ES-I3 (cell line): ENCODE measurements at regions not wholly inside any gene's neighbourhood (a gene's known extent, or its start where the extent isn't known, plus 50 kb on each side); places are given as distances from the start of the nearest gene placed in this dataset.

Experiments
- H3K36me3 ChIP-seq: 2 replicates; pipeline ENCODE4 v1.6.1; 2013; ENCODE audit warnings: mild to moderate bottlenecking, low read length, control low read depth, moderate library complexity; ENCODE audit not compliant: insufficient read depth
- H3K4me1 ChIP-seq: 2 replicates; pipeline ENCODE4 v1.6.1; 2013; ENCODE audit warnings: mild to moderate bottlenecking, control low read depth, low read length; ENCODE audit not compliant: insufficient read depth
- H3K9ac ChIP-seq: 2 replicates; pipeline ENCODE4 v1.6.1; 2013; ENCODE audit warnings: low read depth, mild to moderate bottlenecking, low read length, moderate library complexity
- H3K9me3 ChIP-seq: 2 replicates; pipeline ENCODE4 v1.6.1; 2013; ENCODE audit warnings: mild to moderate bottlenecking, low read length, moderate library complexity; ENCODE audit not compliant: control insufficient read depth, insufficient read depth

- no peaks in the 10 kb centered on the region for H3K4me1 ChIP-seq
- no peak overlapping the region for H3K9ac ChIP-seq
- H3K9me3 ChIP-seq: peaks cover 5% of the 10 kb centered on the region; the same call in 1 of the 2 replicates
- no peaks in the 10 kb centered on the region for H3K36me3 ChIP-seq
Observed at GRCh38 chr10:128325788-128326187, 199.6 kb upstream of the MKI67 start.

GRCh38 chr10:128326251-128326650 lies 200.0 kb upstream of the MKI67 start:
- Histone ChIP-seq H3K9me3 (peaks cover 5% of the 10 kb centered on the region; the same call in 1 of the 2 replicates), H3K4me1 (no peaks in the 10 kb centered on the region), H3K36me3 (no peaks in the 10 kb centered on the region), H3K9ac (no peak overlapping the region)

- Histone ChIP-seq H3K9me3 (peaks cover 5% of the 10 kb centered on the region; the same call in 1 of the 2 replicates), H3K4me1 (no peaks in the 10 kb centered on the region), H3K36me3 (no peaks in the 10 kb centered on the region), H3K9ac (no peak overlapping the region)
Observed at GRCh38 chr10:128326851-128327250, 200.6 kb upstream of the MKI67 start.

- no peaks in the 10 kb centered on the region for H3K9me3 ChIP-seq
- H3K9ac ChIP-seq: no peak overlapping the region
- H3K36me3 ChIP-seq: no peaks in the 10 kb centered on the region
- H3K4me1 ChIP-seq: no peaks in the 10 kb centered on the region
Observed at GRCh38 chr10:128336401-128336800, 210.2 kb upstream of the MKI67 start.

- Histone ChIP-seq H3K9me3 (no peaks in the 10 kb centered on the region), H3K9ac (no peak overlapping the region), H3K36me3 (no peaks in the 10 kb centered on the region), H3K4me1 (no peaks in the 10 kb centered on the region)
Observed at GRCh38 chr10:128337860-128338378, 211.7 kb upstream of the MKI67 start.

- Histone ChIP-seq H3K36me3 (no peaks in the 10 kb centered on the region), H3K9me3 (no peaks in the 10 kb centered on the region), H3K4me1 (no peaks in the 10 kb centered on the region), H3K9ac (no peak overlapping the region)
Observed at GRCh38 chr10:128338951-128339350, 212.7 kb upstream of the MKI67 start.

- no peaks in the 10 kb centered on the region for H3K36me3 ChIP-seq
- H3K9me3 ChIP-seq: no peaks in the 10 kb centered on the region
- no peak overlapping the region for H3K9ac ChIP-seq
- H3K4me1 ChIP-seq: no peaks in the 10 kb centered on the region
Observed at GRCh38 chr10:128339753-128340152, 213.5 kb upstream of the MKI67 start.

GRCh38 chr10:128345353-128345752 lies 219.1 kb upstream of the MKI67 start:
- H3K36me3 ChIP-seq: no peaks in the 10 kb centered on the region
- H3K9ac ChIP-seq: no peak overlapping the region
- H3K4me1 ChIP-seq: no peaks in the 10 kb centered on the region
- no peaks in the 10 kb centered on the region for H3K9me3 ChIP-seq

- Histone ChIP-seq H3K4me1 (no peaks in the 10 kb centered on the region), H3K9me3 (no peaks in the 10 kb centered on the region), H3K36me3 (no peaks in the 10 kb centered on the region), H3K9ac (no peak overlapping the region)
Observed at GRCh38 chr10:128360783-128361182, 234.6 kb upstream of the MKI67 start.

- Histone ChIP-seq H3K4me1 (no peaks in the 10 kb centered on the region), H3K36me3 (no peaks in the 10 kb centered on the region), H3K9ac (no peak overlapping the region), H3K9me3 (no peaks in the 10 kb centered on the region)
Observed at GRCh38 chr10:128361487-128361886, 235.3 kb upstream of the MKI67 start.

- no peaks in the 10 kb centered on the region for H3K36me3 ChIP-seq
- H3K9ac ChIP-seq: no peak overlapping the region
- H3K9me3 ChIP-seq: no peaks in the 10 kb centered on the region
- no peaks in the 10 kb centered on the region for H3K4me1 ChIP-seq
Observed at GRCh38 chr10:128362514-128362913, 236.3 kb upstream of the MKI67 start.

GRCh38 chr10:128364631-128365030 lies 238.4 kb upstream of the MKI67 start:
- no peak overlapping the region for H3K9ac ChIP-seq
- H3K36me3 ChIP-seq: no peaks in the 10 kb centered on the region
- H3K9me3 ChIP-seq: no peaks in the 10 kb centered on the region
- H3K4me1 ChIP-seq: no peaks in the 10 kb centered on the region

GRCh38 chr10:128365156-128365725 lies 239.0 kb upstream of the MKI67 start:
- no peaks in the 10 kb centered on the region for H3K9me3 ChIP-seq
- no peak overlapping the region for H3K9ac ChIP-seq

GRCh38 chr10:128367807-128368206 lies 241.6 kb upstream of the MKI67 start:
- Histone ChIP-seq H3K9ac (no peak overlapping the region), H3K9me3 (no peaks in the 10 kb centered on the region), H3K36me3 (no peaks in the 10 kb centered on the region), H3K4me1 (no peaks in the 10 kb centered on the region)

More at GRCh38 chr10:128365156-128365725, 239.0 kb upstream of the MKI67 start:
- no peaks in the 10 kb centered on the region for H3K4me1 ChIP-seq
- H3K36me3 ChIP-seq: no peaks in the 10 kb centered on the region

GRCh38 chr10:128369101-128369650 lies 243.0 kb upstream of the MKI67 start:
- no peaks in the 10 kb centered on the region for H3K36me3 ChIP-seq
- no peaks in the 10 kb centered on the region for H3K4me1 ChIP-seq
- no peaks in the 10 kb centered on the region for H3K9me3 ChIP-seq

More at GRCh38 chr10:128369101-128369650, 243.0 kb upstream of the MKI67 start:
- H3K9ac ChIP-seq: no peak overlapping the region
